ENCODE measurements at regions not wholly inside any gene's neighbourhood (a gene's known extent, or its start where the extent isn't known, plus 50 kb on each side); places are given as distances from the start of the nearest gene placed in this dataset.

DNA sequence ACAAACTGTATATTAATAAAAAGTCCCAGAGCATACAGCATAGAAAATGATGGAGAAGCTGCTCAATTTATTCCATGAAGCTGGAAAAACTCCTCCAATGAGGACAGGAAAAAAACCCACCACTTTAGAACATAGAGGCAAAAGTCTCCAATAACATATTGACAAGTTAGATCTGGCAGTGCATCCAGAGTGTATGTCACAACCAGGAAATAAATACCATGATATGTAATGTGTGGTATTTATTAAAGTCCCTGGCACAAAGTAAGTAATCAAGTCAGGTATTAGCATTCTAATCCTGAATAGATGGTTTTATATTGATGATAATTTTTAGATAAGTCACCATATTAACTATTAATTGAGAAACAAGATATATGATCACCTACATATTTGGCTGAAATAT lies 427.3 kb upstream of the HS6ST1 start:
- Histone ChIP-seq H3K27ac (replicated peaks) (no peak overlapping the region), H3K27me3 (ENCODE audit: low read depth) (no peaks in the 10 kb centered on the region), H3K9me3 (replicated peaks) (no peaks in the 10 kb centered on the region), H3K36me3 (no peaks in the 10 kb centered on the region), H3K4me1 (no peaks in the 10 kb centered on the region), H3K4me3 (no peak overlapping the region)
- intact Hi-C loops (cut with micrococcal nuclease): loop anchor here (10.0 kb wide), 1 partner anchor 411 kb away; no protein-coding TSS in a partner anchor
- TF ChIP-seq, protein P1, sequence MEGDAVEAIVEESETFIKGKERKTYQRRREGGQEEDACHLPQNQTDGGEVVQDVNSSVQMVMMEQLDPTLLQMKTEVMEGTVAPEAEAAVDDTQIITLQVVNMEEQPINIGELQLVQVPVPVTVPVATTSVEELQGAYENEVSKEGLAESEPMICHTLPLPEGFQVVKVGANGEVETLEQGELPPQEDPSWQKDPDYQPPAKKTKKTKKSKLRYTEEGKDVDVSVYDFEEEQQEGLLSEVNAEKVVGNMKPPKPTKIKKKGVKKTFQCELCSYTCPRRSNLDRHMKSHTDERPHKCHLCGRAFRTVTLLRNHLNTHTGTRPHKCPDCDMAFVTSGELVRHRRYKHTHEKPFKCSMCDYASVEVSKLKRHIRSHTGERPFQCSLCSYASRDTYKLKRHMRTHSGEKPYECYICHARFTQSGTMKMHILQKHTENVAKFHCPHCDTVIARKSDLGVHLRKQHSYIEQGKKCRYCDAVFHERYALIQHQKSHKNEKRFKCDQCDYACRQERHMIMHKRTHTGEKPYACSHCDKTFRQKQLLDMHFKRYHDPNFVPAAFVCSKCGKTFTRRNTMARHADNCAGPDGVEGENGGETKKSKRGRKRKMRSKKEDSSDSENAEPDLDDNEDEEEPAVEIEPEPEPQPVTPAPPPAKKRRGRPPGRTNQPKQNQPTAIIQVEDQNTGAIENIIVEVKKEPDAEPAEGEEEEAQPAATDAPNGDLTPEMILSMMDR (IDR thresholded peaks at IDR 0.05; ENCODE audit: borderline replicate concordance): no peak
- DNase-seq: no peak

- intact Hi-C loops (cut with micrococcal nuclease): loop anchor here (10.0 kb wide), 1 partner anchor 412 kb away; no protein-coding TSS in a partner anchor
- H3K4me1 ChIP-seq: no peaks in the 10 kb centered on the region
- no peak for DNase-seq
- H3K9me3 ChIP-seq (replicated peaks): no peaks in the 10 kb centered on the region
- TF ChIP-seq, protein P1 (IDR thresholded peaks at IDR 0.05; ENCODE audit: borderline replicate concordance): no peak
- no peak overlapping the region for H3K27ac ChIP-seq (replicated peaks)
- no peaks in the 10 kb centered on the region for H3K36me3 ChIP-seq
- H3K4me3 ChIP-seq: no peak overlapping the region
- no peaks in the 10 kb centered on the region for H3K27me3 ChIP-seq (ENCODE audit: low read depth)
Measured at GRCh38 chr2:128746356-128746755, 427.7 kb upstream of the HS6ST1 start.

- no peak for DNase-seq
- no peak overlapping the region for H3K4me3 ChIP-seq
- H3K4me1 ChIP-seq: peaks cover 15% of the 10 kb centered on the region
- TF ChIP-seq, protein P1 (IDR thresholded peaks at IDR 0.05; ENCODE audit: borderline replicate concordance): no peak
- H3K9me3 ChIP-seq (replicated peaks): no peaks in the 10 kb centered on the region
- intact Hi-C loops (cut with micrococcal nuclease): loop anchor here (10.0 kb wide), 1 partner anchor 414 kb away; no protein-coding TSS in a partner anchor
- no peaks in the 10 kb centered on the region for H3K36me3 ChIP-seq
- no peaks in the 10 kb centered on the region for H3K27me3 ChIP-seq (ENCODE audit: low read depth)
- no peak overlapping the region for H3K27ac ChIP-seq (replicated peaks)
Measured at GRCh38 chr2:128748336-128748735, 429.7 kb upstream of the HS6ST1 start.

- Histone ChIP-seq H3K27me3 (ENCODE audit: low read depth) (no peaks in the 10 kb centered on the region), H3K4me1 (peaks cover 22% of the 10 kb centered on the region), H3K36me3 (no peaks in the 10 kb centered on the region), H3K4me3 (no peak overlapping the region), H3K9me3 (replicated peaks) (no peaks in the 10 kb centered on the region), H3K27ac (replicated peaks) (no peak overlapping the region)
- DNase-seq: no peak
- TF ChIP-seq, protein P1 (IDR thresholded peaks at IDR 0.05; ENCODE audit: borderline replicate concordance): no peak
- intact Hi-C loops (cut with micrococcal nuclease): loop anchor here (10.0 kb wide), 1 partner anchor 414 kb away; no protein-coding TSS in a partner anchor
Measured at GRCh38 chr2:128748835-128749605, 430.4 kb upstream of the HS6ST1 start.

- intact Hi-C loops (cut with micrococcal nuclease): no loop called here
- Histone ChIP-seq H3K36me3 (no peaks in the 10 kb centered on the region), H3K4me3 (no peak overlapping the region), H3K27ac (replicated peaks) (no peak overlapping the region), H3K9me3 (replicated peaks) (no peaks in the 10 kb centered on the region), H3K27me3 (ENCODE audit: low read depth) (no peaks in the 10 kb centered on the region), H3K4me1 (peaks cover 37% of the 10 kb centered on the region)
- no peak for DNase-seq
- TF ChIP-seq, protein P1 (IDR thresholded peaks at IDR 0.05; ENCODE audit: borderline replicate concordance): no peak
Measured at GRCh38 chr2:128750328-128751165, 431.9 kb upstream of the HS6ST1 start.

All from left ventricle myocardium inferior (tissue), 1 donor.